EH (cell line): ENCODE measurements at regions not wholly inside any gene's neighbourhood (a gene's known extent, or its start where the extent isn't known, plus 50 kb on each side); places are given as distances from the start of the nearest gene placed in this dataset.

Experiments
- DNase-seq: peaks from one replicate; pipeline ENCODE4 v3.0.0-alpha.2; 2015; ENCODE audit warnings: low read depth

GRCh38 chr6:92822222-92822621, 597.1 kb downstream of the EPHA7 start:
- no peak for DNase-seq

GRCh38 chr6:92820601-92821000, 598.8 kb downstream of the EPHA7 start:
- no peak for DNase-seq

GRCh38 chr6:92810913-92811312, 608.4 kb downstream of the EPHA7 start:
- DNase-seq, result no peak

GRCh38 chr6:92806254-92806653, 613.1 kb downstream of the EPHA7 start:
- DNase-seq, result no peak

- no peak for DNase-seq
Observed at GRCh38 chr6:92791403-92791802, 628.0 kb downstream of the EPHA7 start.

- no peak for DNase-seq
Observed at GRCh38 chr6:92790381-92790780, 629.0 kb downstream of the EPHA7 start.

GRCh38 chr6:92784235-92784634, 635.1 kb downstream of the EPHA7 start:
- DNase-seq, result no peak

GRCh38 chr6:92779746-92780145, 639.6 kb downstream of the EPHA7 start:
- DNase-seq, result no peak

- no peak for DNase-seq
Observed at GRCh38 chr6:92777146-92777740, 642.1 kb downstream of the EPHA7 start.

GRCh38 chr6:92770540-92770939, 648.8 kb downstream of the EPHA7 start:
- DNase-seq, result no peak

GRCh38 chr6:92767101-92767500, 652.3 kb downstream of the EPHA7 start:
- DNase-seq, result no peak

- DNase-seq, result no peak
Observed at GRCh38 chr6:92763680-92764079, 655.7 kb downstream of the EPHA7 start.

- DNase-seq, result no peak
Observed at GRCh38 chr6:92763274-92763584, 656.1 kb downstream of the EPHA7 start.

GRCh38 chr6:92762443-92763273, 656.7 kb downstream of the EPHA7 start:
- DNase-seq, result no peak

GRCh38 chr6:92759178-92759577, 660.2 kb downstream of the EPHA7 start:
- DNase-seq, result no peak

- DNase-seq, result no peak
Observed at GRCh38 chr6:92757925-92758324, 661.4 kb downstream of the EPHA7 start.

- no peak for DNase-seq
Observed at GRCh38 chr6:92756912-92757311, 662.4 kb downstream of the EPHA7 start.

- no peak for DNase-seq
Observed at GRCh38 chr6:92753956-92754355, 665.4 kb downstream of the EPHA7 start.

- no peak for DNase-seq
Observed at GRCh38 chr6:92752114-92752513, 667.2 kb downstream of the EPHA7 start.

- no peak for DNase-seq
Observed at GRCh38 chr6:92748131-92748530, 671.2 kb downstream of the EPHA7 start.

- DNase-seq, result no peak
Observed at GRCh38 chr6:92737983-92738382, 681.4 kb downstream of the EPHA7 start.

- DNase-seq, result no peak
Observed at GRCh38 chr6:92723390-92723931, 695.9 kb downstream of the EPHA7 start.

GRCh38 chr6:92719773-92720172, 699.6 kb downstream of the EPHA7 start:
- no peak for DNase-seq

GRCh38 chr6:92716638-92717037, 702.7 kb downstream of the EPHA7 start:
- no peak for DNase-seq
